HEK293 (cell line): ENCODE measurements at regions not wholly inside any gene's neighbourhood (a gene's known extent, or its start where the extent isn't known, plus 50 kb on each side); places are given as distances from the start of the nearest gene placed in this dataset.

Experiments used
- CTCF ChIA-PET: fragments of 350-600 bp; formaldehyde crosslinking; extraction: SDS; loops from one replicate; lab custom pipeline; 2021; ENCODE audit warnings: antibody characterized with exemption; lab: Yijun Ruan, JAX
- POLR2A ChIA-PET: fragments of 300-600 bp; formaldehyde crosslinking; extraction: SDS; loops from one replicate; lab custom pipeline; 2020; ENCODE audit warnings: antibody characterized with exemption, inconsistent platforms; lab: Yijun Ruan, JAX
- H3K27ac ChIP-seq: fragments of 200-500 bp; sonication (Bioruptor generic); 2 replicates; pipeline ENCODE4 v1.5.1; 2014; ENCODE audit warnings: low read depth, low read length, control low read depth, inconsistent platforms; ENCODE audit errors: extremely low read depth
- H3K36me3 ChIP-seq, 2 experiments: fragments of 200-500 bp in 1 of 2; sonication (Bioruptor generic) in 1 of 2; 1 replicate in 1 of 2; 2 replicates in 1 of 2; pipeline ENCODE4 v1.5.1; 2014 to 2017; ENCODE audit warnings: inconsistent platforms in 2 of 2, low read length in 2 of 2; ENCODE audit not compliant: control insufficient read depth in 2 of 2, insufficient read depth in 1 of 2
- H3K4me1 ChIP-seq: fragments of 200-500 bp; sonication (Bioruptor generic); 2 replicates; pipeline ENCODE4 v1.5.1; 2014; ENCODE audit warnings: mild to moderate bottlenecking, low read length, inconsistent platforms; ENCODE audit not compliant: control insufficient read depth, insufficient read depth
- H3K4me3 ChIP-seq: 2 replicates; pipeline ENCODE4 v1.5.1; 2011; ENCODE audit warnings: low read depth, mild to moderate bottlenecking, control low read depth, low read length, moderate library complexity
- H3K9me3 ChIP-seq: fragments of 200-500 bp; sonication (Bioruptor generic); 2 replicates; pipeline ENCODE4 v1.5.1; 2014; ENCODE audit warnings: low read depth, low read length, inconsistent platforms; ENCODE audit not compliant: control insufficient read depth, insufficient read depth
- KLF7 ChIP-seq: fragments of 450-650 bp; formaldehyde crosslinking; IDR thresholded peaks from 2 replicates; pipeline ENCODE4 v1.5.1; 2016; ENCODE audit warnings: missing biosample characterization, missing genetic modification characterization, borderline replicate concordance
- PRDM4 ChIP-seq: fragments of 450-650 bp; formaldehyde crosslinking; IDR thresholded peaks from 2 replicates; pipeline ENCODE4 v1.5.1; 2017; ENCODE audit warnings: missing biosample characterization, missing genetic modification characterization
- SETDB1 ChIP-seq: IDR thresholded peaks from one replicate; pipeline ENCODE4 v1.6.1; 2017; ENCODE audit warnings: mild to moderate bottlenecking, low read length, moderate library complexity, mixed read lengths; ENCODE audit not compliant: insufficient read length
- YY2 ChIP-seq: fragments of 450-650 bp; formaldehyde crosslinking; IDR thresholded peaks from 2 replicates; pipeline ENCODE4 v1.5.1; 2016; ENCODE audit warnings: missing biosample characterization, missing genetic modification characterization
- ZBTB20 ChIP-seq: fragments of 450-650 bp; formaldehyde crosslinking; IDR thresholded peaks from 2 replicates; pipeline ENCODE4 v1.5.1; 2016; ENCODE audit warnings: missing biosample characterization, missing genetic modification characterization
- ZIC2 ChIP-seq: fragments of 450-650 bp; formaldehyde crosslinking; IDR thresholded peaks from 2 replicates; pipeline ENCODE4 v1.5.1; 2016; ENCODE audit warnings: missing biosample characterization, missing genetic modification characterization
- ZNF133 ChIP-seq: fragments of 450-650 bp; formaldehyde crosslinking; IDR thresholded peaks from 2 replicates; pipeline ENCODE4 v1.5.1; 2016; ENCODE audit warnings: missing biosample characterization, missing genetic modification characterization
- ZNF146 ChIP-seq: fragments of 450-650 bp; formaldehyde crosslinking; IDR thresholded peaks from 2 replicates; pipeline ENCODE4 v1.5.1; 2016; ENCODE audit warnings: missing biosample characterization, missing genetic modification characterization
- ZNF184 ChIP-seq: fragments of 450-650 bp; IDR thresholded peaks from 2 replicates; pipeline ENCODE4 v1.5.1; 2018; ENCODE audit warnings: missing biosample characterization, mild to moderate bottlenecking, missing genetic modification characterization
- ZNF214 ChIP-seq: fragments of 450-650 bp; formaldehyde crosslinking; IDR thresholded peaks from 2 replicates; pipeline ENCODE4 v1.5.1; 2017; ENCODE audit warnings: missing biosample characterization, mild to moderate bottlenecking, missing genetic modification characterization, borderline replicate concordance
- ZNF274 ChIP-seq, 2 experiments: fragments of 200-500 bp in 1 of 2; fragments of 450-650 bp in 1 of 2; sonication (Bioruptor generic) in 1 of 2; formaldehyde crosslinking in 1 of 2; IDR thresholded peaks; 2 replicates each; pipeline versions ENCODE4 v1.5.1 to v1.6.1; 2014 to 2016; ENCODE audit warnings: borderline replicate concordance in 1 of 2, inconsistent platforms in 1 of 2, low read length in 1 of 2, missing biosample characterization in 1 of 2, missing genetic modification characterization in 1 of 2
- ZNF311 ChIP-seq: fragments of 450-650 bp; formaldehyde crosslinking; IDR thresholded peaks from 2 replicates; pipeline ENCODE4 v1.5.1; 2017; ENCODE audit warnings: missing biosample characterization, missing genetic modification characterization, borderline replicate concordance
- ZNF433 ChIP-seq: fragments of 450-650 bp; formaldehyde crosslinking; IDR thresholded peaks from 2 replicates; pipeline ENCODE4 v1.5.1; 2016; ENCODE audit warnings: missing biosample characterization, missing genetic modification characterization, low read depth
- ZNF48 ChIP-seq: fragments of 450-650 bp; formaldehyde crosslinking; IDR thresholded peaks from 2 replicates; pipeline ENCODE4 v1.5.1; 2016; ENCODE audit warnings: missing biosample characterization, missing genetic modification characterization
- ZNF510 ChIP-seq: fragments of 450-650 bp; formaldehyde crosslinking; IDR thresholded peaks from 2 replicates; pipeline ENCODE4 v1.5.1; 2018; ENCODE audit warnings: mild to moderate bottlenecking, missing genetic modification characterization, missing biosample characterization; ENCODE audit not compliant: insufficient replicate concordance
- ZNF514 ChIP-seq: fragments of 450-650 bp; formaldehyde crosslinking; IDR thresholded peaks from 2 replicates; pipeline ENCODE4 v1.5.1; 2016; ENCODE audit warnings: missing biosample characterization, missing genetic modification characterization
- ZNF530 ChIP-seq: fragments of 450-650 bp; formaldehyde crosslinking; IDR thresholded peaks from 2 replicates; pipeline ENCODE4 v1.5.1; 2016; ENCODE audit warnings: low read depth, missing biosample characterization, missing genetic modification characterization
- ZNF549 ChIP-seq: fragments of 450-650 bp; IDR thresholded peaks from 2 replicates; pipeline ENCODE4 v1.5.1; 2018; ENCODE audit warnings: missing biosample characterization, missing genetic modification characterization, mild to moderate bottlenecking, inconsistent platforms, moderate library complexity
- ZNF571 ChIP-seq: fragments of 450-650 bp; formaldehyde crosslinking; IDR thresholded peaks from 2 replicates; pipeline ENCODE4 v1.5.0; 2017; ENCODE audit warnings: missing biosample characterization, missing genetic modification characterization
- ZNF585B ChIP-seq: fragments of 450-650 bp; formaldehyde crosslinking; IDR thresholded peaks from 2 replicates; pipeline ENCODE4 v1.5.1; 2016; ENCODE audit warnings: missing biosample characterization, missing genetic modification characterization
- ZNF626 ChIP-seq: fragments of 450-650 bp; sonication (Bioruptor Pico); formaldehyde crosslinking; IDR thresholded peaks from 2 replicates; pipeline ENCODE4 v1.5.1; 2018; ENCODE audit warnings: missing biosample characterization, missing genetic modification characterization, inconsistent platforms
- ZNF670 ChIP-seq: fragments of 450-650 bp; formaldehyde crosslinking; IDR thresholded peaks from 2 replicates; pipeline ENCODE4 v1.5.1; 2016; ENCODE audit warnings: missing biosample characterization, missing genetic modification characterization, low read depth
- ZNF837 ChIP-seq: fragments of 450-650 bp; formaldehyde crosslinking; IDR thresholded peaks from 2 replicates; pipeline ENCODE4 v1.5.1; 2016; ENCODE audit warnings: missing biosample characterization, missing genetic modification characterization
- ZSCAN16 ChIP-seq: fragments of 450-650 bp; formaldehyde crosslinking; IDR thresholded peaks from 2 replicates; pipeline ENCODE4 v1.5.1; 2016; ENCODE audit warnings: missing biosample characterization, missing genetic modification characterization
- TF ChIP-seq, protein P1 (sequence below): fragments of 450-650 bp; formaldehyde crosslinking; IDR thresholded peaks from 2 replicates; pipeline ENCODE4 v1.5.1; 2017; ENCODE audit warnings: missing biosample characterization, mild to moderate bottlenecking, missing genetic modification characterization, moderate library complexity
- TF ChIP-seq, protein P2 (sequence below): fragments of 450-650 bp; formaldehyde crosslinking; IDR thresholded peaks from 2 replicates; pipeline ENCODE4 v1.5.1; 2016; ENCODE audit warnings: missing biosample characterization, missing genetic modification characterization, borderline replicate concordance
- TF ChIP-seq, protein P3 (sequence below): fragments of 450-650 bp; formaldehyde crosslinking; IDR thresholded peaks from 2 replicates; pipeline ENCODE4 v1.5.1; 2016; ENCODE audit warnings: missing biosample characterization, missing genetic modification characterization

DNA sequence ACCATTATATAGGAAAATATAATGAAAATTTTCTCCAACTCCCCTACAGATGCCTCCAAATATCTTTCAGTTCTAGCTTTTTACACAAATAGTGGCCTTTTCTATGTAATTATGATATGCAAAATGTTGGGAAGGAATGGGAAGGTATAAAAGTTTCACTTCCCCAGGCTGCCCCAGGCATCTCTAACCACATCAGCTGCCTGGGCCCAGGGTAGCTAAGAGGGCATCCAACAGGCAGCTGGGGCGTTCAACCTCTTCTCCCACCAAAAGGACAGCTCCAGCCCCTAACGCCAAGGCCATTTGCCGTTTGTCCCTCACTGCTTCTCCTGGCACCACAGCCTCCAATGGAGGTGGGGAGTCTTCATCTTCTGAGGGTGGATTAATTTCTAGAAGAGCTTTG lies 188.1 kb upstream of the TSC22D2 start:
- TF ChIP-seq YY2, result no peak
- no peak for TF ChIP-seq ZBTB20 (tag by site-specific recombination)
- no peak for TF ChIP-seq ZNF549 (tag by site-specific recombination)
- no peak for TF ChIP-seq ZNF837 (tag by site-specific recombination)
- TF ChIP-seq ZNF48 (tag by site-specific recombination), result no peak
- TF ChIP-seq ZNF311 (tag by site-specific recombination), result no peak
- TF ChIP-seq, protein P1, sequence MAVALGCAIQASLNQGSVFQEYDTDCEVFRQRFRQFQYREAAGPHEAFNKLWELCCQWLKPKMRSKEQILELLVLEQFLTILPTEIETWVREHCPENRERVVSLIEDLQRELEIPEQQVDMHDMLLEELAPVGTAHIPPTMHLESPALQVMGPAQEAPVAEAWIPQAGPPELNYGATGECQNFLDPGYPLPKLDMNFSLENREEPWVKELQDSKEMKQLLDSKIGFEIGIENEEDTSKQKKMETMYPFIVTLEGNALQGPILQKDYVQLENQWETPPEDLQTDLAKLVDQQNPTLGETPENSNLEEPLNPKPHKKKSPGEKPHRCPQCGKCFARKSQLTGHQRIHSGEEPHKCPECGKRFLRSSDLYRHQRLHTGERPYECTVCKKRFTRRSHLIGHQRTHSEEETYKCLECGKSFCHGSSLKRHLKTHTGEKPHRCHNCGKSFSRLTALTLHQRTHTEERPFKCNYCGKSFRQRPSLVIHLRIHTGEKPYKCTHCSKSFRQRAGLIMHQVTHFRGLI (tag by site-specific recombination), result no peak
- TF ChIP-seq ZNF510 (tag by site-specific recombination), result no peak
- Histone ChIP-seq H3K9me3 (no peaks in the 10 kb centered on the region), H3K36me3 (no peaks in the 10 kb centered on the region), H3K27ac (no peak overlapping the region), H3K4me3 (no peak overlapping the region), H3K4me1 (no peaks in the 10 kb centered on the region; the same call in none of the 2 replicates)
- ChIA-PET POLR2A (interaction anchor here (0.9 kb wide), 1 partner anchor 249 kb away, joined by 3 read pairs; the partner anchor contains the start of gene PFN2), CTCF (interaction anchor here (0.7 to 1.8 kb wide), 22 partner anchors 8 to 469 kb away, joined by 3 to 13 read pairs (median 4); no protein-coding TSS in a partner anchor)

DNA sequence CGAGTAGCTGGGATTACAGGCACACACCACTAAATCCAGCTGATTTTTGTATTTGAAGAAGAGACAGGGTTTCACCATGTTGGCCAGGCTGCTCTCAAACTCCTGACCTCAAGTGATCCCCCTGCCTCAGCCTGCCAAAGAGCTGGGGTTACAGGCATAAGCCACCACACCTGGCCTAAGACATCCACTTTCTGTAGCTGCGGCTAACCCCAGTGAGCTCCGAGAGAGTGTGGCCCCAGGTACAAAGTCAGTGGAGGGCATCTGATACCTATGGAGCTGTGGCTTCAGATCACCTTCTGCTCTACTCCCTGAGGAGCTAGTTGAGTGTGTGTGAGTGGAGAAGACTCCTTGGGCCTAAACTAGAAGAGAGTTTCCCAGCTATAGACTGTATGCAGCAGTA lies 189.3 kb upstream of the TSC22D2 start:
- Histone ChIP-seq H3K4me1 (no peaks in the 10 kb centered on the region; the same call in none of the 2 replicates), H3K27ac (no peak overlapping the region), H3K9me3 (no peaks in the 10 kb centered on the region), H3K4me3 (no peak overlapping the region), H3K36me3 (no peaks in the 10 kb centered on the region)
- ChIA-PET CTCF (interaction anchor here (0.6 to 3.6 kb wide), 2 partner anchors 21 to 282 kb away, joined by 4 to 16 read pairs; no protein-coding TSS in a partner anchor), POLR2A (no interaction called here)
- TF ChIP-seq ZNF274 (IDR thresholded peaks at IDR 0.05; ENCODE audit: low read length) (no peak), ZNF274 (tag by site-specific recombination; IDR thresholded peaks at IDR 0.05; ENCODE audit: borderline replicate concordance) (no peak), ZNF184 (tag by site-specific recombination) (no peak), ZNF514 (tag by site-specific recombination) (no peak), ZNF530 (no peak), ZNF433 (tag by site-specific recombination) (no peak), ZNF670 (tag by site-specific recombination) (no peak), ZNF585B (tag by site-specific recombination) (no peak), SETDB1 (no peak), PRDM4 (tag by site-specific recombination) (no peak), ZNF146 (tag by site-specific recombination) (no peak), ZNF133 (tag by site-specific recombination) (no peak), ZSCAN16 (tag by site-specific recombination) (no peak), ZNF626 (tag by site-specific recombination) (no peak), ZIC2 (tag by site-specific recombination) (no peak), ZNF571 (tag by site-specific recombination) (no peak), KLF7 (tag by site-specific recombination) (no peak), ZNF214 (tag by site-specific recombination) (no peak)
- TF ChIP-seq, protein P2, sequence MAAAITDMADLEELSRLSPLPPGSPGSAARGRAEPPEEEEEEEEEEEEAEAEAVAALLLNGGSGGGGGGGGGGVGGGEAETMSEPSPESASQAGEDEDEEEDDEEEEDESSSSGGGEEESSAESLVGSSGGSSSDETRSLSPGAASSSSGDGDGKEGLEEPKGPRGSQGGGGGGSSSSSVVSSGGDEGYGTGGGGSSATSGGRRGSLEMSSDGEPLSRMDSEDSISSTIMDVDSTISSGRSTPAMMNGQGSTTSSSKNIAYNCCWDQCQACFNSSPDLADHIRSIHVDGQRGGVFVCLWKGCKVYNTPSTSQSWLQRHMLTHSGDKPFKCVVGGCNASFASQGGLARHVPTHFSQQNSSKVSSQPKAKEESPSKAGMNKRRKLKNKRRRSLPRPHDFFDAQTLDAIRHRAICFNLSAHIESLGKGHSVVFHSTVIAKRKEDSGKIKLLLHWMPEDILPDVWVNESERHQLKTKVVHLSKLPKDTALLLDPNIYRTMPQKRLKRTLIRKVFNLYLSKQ (tag by site-specific recombination), result no peak
- TF ChIP-seq, protein P3, sequence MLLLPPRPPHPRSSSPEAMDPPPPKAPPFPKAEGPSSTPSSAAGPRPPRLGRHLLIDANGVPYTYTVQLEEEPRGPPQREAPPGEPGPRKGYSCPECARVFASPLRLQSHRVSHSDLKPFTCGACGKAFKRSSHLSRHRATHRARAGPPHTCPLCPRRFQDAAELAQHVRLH (tag by site-specific recombination), result no peak
